HG02840 (cell line): ENCODE measurements at regions not wholly inside any gene's neighbourhood (a gene's known extent, or its start where the extent isn't known, plus 50 kb on each side); places are given as distances from the start of the nearest gene placed in this dataset.

ENCODE experiments used
- ATAC-seq: cut with Tn5 transposase; IDR thresholded peaks from one replicate; pipeline ENCODE4 v1.9.1; 2021; ENCODE audit warnings: mild to moderate bottlenecking, moderate library complexity, moderate number of reproducible peaks; ENCODE audit not compliant: unreplicated experiment, low FRiP score

DNA sequence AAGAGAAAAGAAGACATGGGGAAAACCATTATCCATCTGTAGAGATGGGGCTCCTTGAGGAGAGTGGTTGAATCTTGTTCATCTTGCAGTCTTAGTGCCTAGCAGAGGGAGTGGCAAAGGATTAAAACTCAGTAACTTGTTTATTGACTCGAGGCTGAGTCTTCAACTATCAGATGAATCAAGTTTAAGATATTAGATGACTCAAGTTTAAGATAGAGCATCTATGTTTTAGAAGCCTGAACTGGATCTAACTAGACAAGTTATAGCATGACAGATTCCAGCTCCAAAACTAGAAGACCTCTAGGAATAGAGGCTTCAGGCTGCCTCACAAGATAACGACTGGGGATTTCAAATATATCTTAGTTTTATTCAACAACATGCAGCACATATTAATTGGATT, 2277.2 kb upstream of the WWC1 start:
- no peak for ATAC-seq

- ATAC-seq: no peak
These were observed 2272.7 kb upstream of the WWC1 start for GRCh38 chr5:166018716-166019115.

GRCh38 chr5:166022065-166022464, 2269.4 kb upstream of the WWC1 start:
- ATAC-seq: no peak

DNA sequence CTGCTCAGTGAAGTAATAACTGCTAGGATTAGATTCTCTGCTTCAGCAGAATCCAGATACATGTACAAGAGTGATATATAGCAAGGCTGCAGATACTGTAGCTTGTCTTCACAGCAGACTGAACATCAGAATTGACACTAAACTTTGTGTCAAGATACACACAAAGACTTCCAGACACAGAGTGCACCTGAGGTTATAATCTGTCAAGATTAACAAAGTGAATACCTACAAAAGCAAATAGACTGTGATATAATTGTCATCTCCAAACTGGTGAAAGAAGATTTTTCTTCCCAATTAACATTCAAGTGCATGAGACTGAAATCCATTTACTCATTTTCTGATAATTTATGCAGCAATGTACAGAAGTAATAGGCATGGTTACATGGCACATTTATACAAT, 2266.5 kb upstream of the WWC1 start:
- no peak for ATAC-seq

DNA sequence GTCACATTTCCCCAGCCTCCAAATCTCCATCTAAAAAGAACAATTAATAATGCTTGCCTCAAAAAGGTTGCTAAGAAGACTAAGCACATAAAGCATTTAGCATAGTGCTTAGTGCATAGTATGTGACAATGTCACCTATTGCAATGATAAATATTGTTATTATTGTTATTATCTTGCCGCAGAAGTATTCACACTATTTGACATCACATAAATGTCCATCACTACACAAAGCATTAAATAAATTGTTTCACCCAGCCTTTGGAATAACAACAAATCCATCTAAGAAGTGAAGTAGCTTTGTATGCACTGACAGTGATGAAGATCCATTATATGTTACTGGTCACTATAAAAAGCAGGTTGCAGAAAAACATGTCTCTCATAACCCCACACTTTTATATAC, 2263.9 kb upstream of the WWC1 start:
- no peak for ATAC-seq

GRCh38 chr5:166031926-166032325, 2259.5 kb upstream of the WWC1 start:
- ATAC-seq: no peak

- ATAC-seq: no peak
These were observed 2258.8 kb upstream of the WWC1 start for GRCh38 chr5:166032601-166033000.

- no peak for ATAC-seq
These were observed 2245.5 kb upstream of the WWC1 start for GRCh38 chr5:166045961-166046360.

- ATAC-seq: no peak
These were observed 2244.5 kb upstream of the WWC1 start for GRCh38 chr5:166046956-166047355.

DNA sequence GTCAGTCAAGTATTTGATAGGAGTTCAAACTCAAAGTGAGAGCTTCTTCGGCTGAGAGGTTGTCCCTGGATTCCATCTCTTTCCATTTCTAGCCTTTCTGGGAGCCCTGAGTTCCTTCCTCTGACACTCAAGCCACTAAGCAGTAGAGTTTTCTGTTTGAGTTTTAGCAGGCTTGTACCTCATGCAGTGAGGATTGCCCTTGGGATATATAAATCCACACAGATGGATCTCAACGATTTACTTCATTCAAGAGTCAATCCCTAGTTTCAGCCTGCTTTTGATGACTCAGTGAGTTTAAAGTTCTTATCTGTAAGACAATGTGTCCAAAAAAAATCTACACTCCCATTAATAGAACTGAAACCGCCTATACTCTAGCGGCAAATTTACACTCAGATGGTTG, 2240.9 kb upstream of the WWC1 start:
- ATAC-seq: no peak

- ATAC-seq: no peak
These were observed 2232.8 kb upstream of the WWC1 start for GRCh38 chr5:166058660-166059059.

GRCh38 chr5:166062094-166062493, 2229.4 kb upstream of the WWC1 start:
- ATAC-seq: no peak

GRCh38 chr5:166062719-166063118, 2228.7 kb upstream of the WWC1 start:
- ATAC-seq: no peak

- ATAC-seq: no peak
These were observed 2228.2 kb upstream of the WWC1 start for GRCh38 chr5:166063261-166063660.

DNA sequence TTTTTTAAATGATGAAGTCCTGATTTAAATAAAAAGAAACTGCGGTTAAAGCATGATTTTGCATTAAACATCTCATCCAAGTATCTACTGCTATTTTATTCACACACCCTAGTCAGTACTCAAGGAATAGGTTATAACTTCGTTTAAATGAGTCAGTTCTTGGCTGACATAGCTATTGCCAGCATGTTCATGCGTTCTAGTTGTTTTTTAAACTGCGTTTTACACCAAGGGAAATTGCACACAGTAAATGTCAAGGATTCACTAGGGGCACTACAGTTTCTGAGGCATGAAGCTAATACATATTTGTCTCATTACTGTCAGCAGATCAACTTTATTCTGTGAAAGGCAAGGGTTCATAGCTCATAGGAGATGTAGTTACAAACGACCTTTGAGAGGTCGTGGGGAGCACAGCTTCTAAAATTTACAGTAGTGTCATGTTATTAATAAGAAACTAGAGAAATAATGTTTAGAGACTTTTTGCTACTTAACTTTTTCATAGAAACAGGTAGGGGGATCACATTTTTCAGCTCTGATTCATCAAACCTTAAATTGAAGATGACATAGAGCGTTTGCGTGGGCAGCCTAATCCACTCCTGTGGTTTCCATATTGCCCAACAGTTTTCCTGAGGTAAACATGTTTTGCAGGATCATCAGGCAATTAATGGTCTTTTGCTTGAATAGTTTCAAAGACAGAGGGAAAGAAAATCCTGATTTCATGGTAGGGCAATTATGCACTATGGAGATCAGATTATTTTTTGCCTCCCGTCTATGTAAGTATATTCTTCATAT, 2222.7 kb upstream of the WWC1 start:
- no peak for ATAC-seq

DNA sequence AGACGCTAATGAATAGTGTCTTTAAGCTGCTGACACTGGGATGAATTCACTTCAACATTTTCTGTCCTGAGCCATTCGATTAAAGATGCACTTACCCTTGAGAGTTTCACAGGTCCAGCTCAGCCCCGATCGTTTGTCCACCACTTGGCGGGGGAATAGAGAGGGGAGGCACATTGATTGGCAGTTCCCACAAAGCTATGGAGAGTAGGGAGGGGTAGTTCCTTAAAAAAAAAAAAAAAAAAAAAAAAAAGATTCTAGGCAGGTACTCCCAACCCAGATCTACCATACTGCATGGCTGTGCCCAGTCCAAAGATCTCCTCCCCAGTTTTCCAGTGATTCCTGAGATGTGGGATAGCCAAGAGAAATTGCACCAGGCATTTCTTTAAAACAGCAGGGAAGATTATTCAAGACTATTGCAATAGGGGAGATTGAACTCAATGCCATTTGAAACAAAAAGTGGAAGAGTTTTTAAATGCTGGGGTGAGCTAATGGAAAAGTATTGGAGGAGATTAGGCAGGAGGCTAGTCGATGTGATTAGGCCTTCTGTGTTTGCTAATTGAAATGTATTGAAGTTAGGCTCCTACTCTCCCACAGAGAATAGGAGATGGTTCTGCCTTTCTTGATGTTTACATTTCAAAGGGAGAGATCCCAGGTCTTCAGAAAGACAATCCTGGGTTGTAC, 2217.4 kb upstream of the WWC1 start:
- ATAC-seq: no peak

DNA sequence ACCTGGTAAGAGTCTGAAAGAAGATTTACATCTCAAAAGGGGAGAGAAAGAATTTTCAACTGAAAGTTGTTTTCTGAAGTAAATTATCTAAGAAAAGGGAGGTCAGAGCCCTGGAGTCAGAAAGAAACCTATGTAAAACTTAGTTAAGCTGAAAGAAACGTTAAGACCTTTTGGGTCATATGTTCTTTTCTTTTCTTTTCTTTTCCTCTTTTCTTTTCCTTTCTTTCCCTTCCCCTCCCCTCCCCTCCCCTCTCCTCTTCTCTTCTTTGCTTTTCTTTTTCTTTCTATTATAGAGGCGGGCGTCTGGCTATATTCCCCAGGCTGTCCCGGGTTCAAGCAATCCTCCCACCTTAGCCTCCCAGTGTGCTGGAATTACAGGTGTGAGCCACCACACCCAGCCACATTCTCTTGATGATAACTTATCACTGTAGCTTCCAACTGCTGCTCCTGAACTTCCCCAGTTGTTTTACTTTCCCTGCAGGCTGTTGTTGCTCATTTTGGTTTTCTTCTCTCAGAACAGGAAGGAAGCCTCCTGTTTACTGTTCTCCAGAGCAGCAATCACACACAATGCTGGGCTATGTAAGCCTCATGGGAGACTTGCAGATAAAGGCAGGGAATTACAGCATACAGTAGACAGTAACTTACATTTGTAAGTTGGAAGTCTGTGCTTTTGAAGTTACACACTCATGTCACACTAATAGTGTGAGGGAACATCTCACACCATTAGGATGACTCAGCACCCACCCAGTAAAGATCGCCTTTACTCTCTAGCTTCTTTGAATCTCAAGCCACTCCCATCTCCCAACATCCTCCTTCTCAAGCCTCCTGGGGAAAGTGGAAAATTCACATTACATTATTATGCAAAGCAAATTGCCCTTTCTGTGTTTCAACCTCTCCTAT, 2216.6 kb upstream of the WWC1 start:
- ATAC-seq: no peak

DNA sequence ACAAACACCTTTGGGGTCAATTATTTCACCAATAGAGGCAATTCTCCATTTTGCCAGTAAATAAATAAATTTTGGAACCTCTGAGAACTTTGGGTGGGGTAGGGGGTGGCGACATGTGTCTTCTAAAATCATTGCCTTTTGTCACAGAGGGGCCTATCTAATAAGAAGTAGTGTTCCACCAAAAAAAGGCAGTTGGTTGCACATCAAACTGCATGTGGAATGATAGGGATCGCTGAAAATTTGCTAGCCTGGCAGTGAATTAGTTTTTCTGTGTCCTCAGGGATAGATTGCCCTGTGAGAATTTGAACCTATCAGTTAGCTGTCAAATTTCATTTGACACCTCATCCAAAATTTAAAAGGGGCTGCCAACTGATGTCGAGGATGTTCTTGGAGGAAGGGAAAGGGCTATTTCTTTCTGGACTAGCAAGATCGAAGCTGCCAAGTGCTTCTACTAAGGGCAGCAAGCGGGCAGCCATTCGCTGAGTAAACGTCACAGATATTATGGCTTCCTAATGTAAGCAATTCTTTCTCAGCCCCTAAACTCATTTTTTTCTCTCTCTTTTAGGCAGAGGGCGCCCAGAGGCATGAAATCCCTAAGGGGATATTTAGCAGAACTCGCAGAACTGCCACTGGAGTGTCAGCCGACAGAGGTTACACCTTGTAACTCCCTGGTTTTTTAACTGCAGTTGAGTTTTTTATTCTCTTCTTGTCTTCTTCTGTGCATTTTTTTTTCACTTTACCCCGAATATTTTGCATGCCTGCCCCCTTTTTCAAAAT, 2208.1 kb upstream of the WWC1 start:
- ATAC-seq: no peak

GRCh38 chr5:166086568-166086967, 2204.9 kb upstream of the WWC1 start:
- no peak for ATAC-seq

GRCh38 chr5:166088389-166089039, 2202.9 kb upstream of the WWC1 start:
- ATAC-seq: no peak
